ENCODE measurements at regions not wholly inside any gene's neighbourhood (a gene's known extent, or its start where the extent isn't known, plus 50 kb on each side); places are given as distances from the start of the nearest gene placed in this dataset.
"Not testable (repeated sequence)": the region's sequence is repeated elsewhere in the genome, so short reads cannot be mapped to it uniquely, and the experiment has no call there.

GRCh38 chr17:15850687-15851086, 94.2 kb upstream of the ADORA2B start:
- H3K4me1 ChIP-seq (ENCODE audit: control insufficient read depth in 2 of 2, insufficient read depth in 2 of 2, low read length in 2 of 2); H3K27me3 ChIP-seq (replicated peaks in 1 of 4; ENCODE audit: control extremely low read depth in 1 of 4, control insufficient read depth in 3 of 4, insufficient read depth in 4 of 4, low read length in 3 of 4); H3K79me2 ChIP-seq (ENCODE audit: control insufficient read depth, insufficient read depth, low read length); H3K36me3 ChIP-seq (replicated peaks in 1 of 2; ENCODE audit: control extremely low read depth in 1 of 2, control insufficient read depth in 1 of 2, extremely low read depth in 1 of 2, insufficient read depth in 2 of 2, low read length in 1 of 2); H3K4me1 Mint-ChIP-seq; H3K27ac ChIP-seq (ENCODE audit: low read length in 2 of 2); POLR2A ChIA-PET; H3K27me3 Mint-ChIP-seq; H3K9me3 Mint-ChIP-seq (ENCODE audit: insufficient read depth); H3K4me3 Mint-ChIP-seq; H3K27ac Mint-ChIP-seq; H4K20me1 ChIP-seq (ENCODE audit: control insufficient read depth, insufficient read depth, low read length, poor library complexity, severe bottlenecking); H3K4me3 ChIP-seq (ENCODE audit: control extremely low read depth in 1 of 5, extremely low read depth in 1 of 5, insufficient read depth in 1 of 5, low read depth in 2 of 5, low read length in 4 of 5); intact Hi-C loops (cut with micrococcal nuclease); DNase-seq; H3K9ac ChIP-seq (ENCODE audit: low read length); H3K9me3 ChIP-seq (ENCODE audit: control extremely low read depth in 1 of 3, control insufficient read depth in 2 of 3, insufficient read depth in 1 of 3, low read length in 2 of 3); ATAC-seq (ENCODE audit: low read depth); H3K4me2 ChIP-seq (replicated peaks; ENCODE audit: low read depth, low read length, poor library complexity, severe bottlenecking); H2AFZ ChIP-seq (ENCODE audit: insufficient read depth, low read depth, low read length, poor library complexity, severe bottlenecking): not testable (repeated sequence)
- WGBS (ENCODE audit: insufficient coverage) = no CpG with 5 or more reads among the region's 3 CpGs
- CTCF ChIA-PET = interaction anchor here (0.5 kb wide), 1 partner anchor 250 kb away, joined by 3 read pairs; no protein-coding TSS in a partner anchor

- H3K27ac Mint-ChIP-seq; H3K36me3 ChIP-seq (replicated peaks in 1 of 2; ENCODE audit: control extremely low read depth in 1 of 2, control insufficient read depth in 1 of 2, extremely low read depth in 1 of 2, insufficient read depth in 2 of 2, low read length in 1 of 2); H3K9ac ChIP-seq (ENCODE audit: low read length); ATAC-seq (ENCODE audit: low read depth); H3K79me2 ChIP-seq (ENCODE audit: control insufficient read depth, insufficient read depth, low read length); H3K4me2 ChIP-seq (replicated peaks; ENCODE audit: low read depth, low read length, poor library complexity, severe bottlenecking); H3K27me3 Mint-ChIP-seq; H3K4me1 ChIP-seq (ENCODE audit: control insufficient read depth in 2 of 2, insufficient read depth in 2 of 2, low read length in 2 of 2); CTCF ChIA-PET; POLR2A ChIA-PET; H2AFZ ChIP-seq (ENCODE audit: insufficient read depth, low read depth, low read length, poor library complexity, severe bottlenecking); H3K9me3 ChIP-seq (ENCODE audit: control extremely low read depth in 1 of 3, control insufficient read depth in 2 of 3, insufficient read depth in 1 of 3, low read length in 2 of 3); H3K4me3 ChIP-seq (ENCODE audit: control extremely low read depth in 1 of 5, extremely low read depth in 1 of 5, insufficient read depth in 1 of 5, low read depth in 2 of 5, low read length in 4 of 5); DNase-seq; H4K20me1 ChIP-seq (ENCODE audit: control insufficient read depth, insufficient read depth, low read length, poor library complexity, severe bottlenecking); H3K4me3 Mint-ChIP-seq; intact Hi-C loops (cut with micrococcal nuclease); H3K27ac ChIP-seq (ENCODE audit: low read length in 2 of 2); H3K4me1 Mint-ChIP-seq; H3K27me3 ChIP-seq (replicated peaks in 1 of 4; ENCODE audit: control extremely low read depth in 1 of 4, control insufficient read depth in 3 of 4, insufficient read depth in 4 of 4, low read length in 3 of 4); H3K9me3 Mint-ChIP-seq (ENCODE audit: insufficient read depth): not testable (repeated sequence)
- no CpG with 5 or more reads among the region's 4 CpGs for WGBS (ENCODE audit: insufficient coverage)
Observed at GRCh38 chr17:15852863-15853262, 92.1 kb upstream of the ADORA2B start.

- H3K36me3 ChIP-seq (replicated peaks in 1 of 2; ENCODE audit: control extremely low read depth in 1 of 2, control insufficient read depth in 1 of 2, extremely low read depth in 1 of 2, insufficient read depth in 2 of 2, low read length in 1 of 2); H3K27ac Mint-ChIP-seq; H3K4me1 Mint-ChIP-seq; H3K79me2 ChIP-seq (ENCODE audit: control insufficient read depth, insufficient read depth, low read length); H3K9me3 ChIP-seq (ENCODE audit: control extremely low read depth in 1 of 3, control insufficient read depth in 2 of 3, insufficient read depth in 1 of 3, low read length in 2 of 3); H3K27me3 Mint-ChIP-seq; H3K27me3 ChIP-seq (replicated peaks in 1 of 4; ENCODE audit: control extremely low read depth in 1 of 4, control insufficient read depth in 3 of 4, insufficient read depth in 4 of 4, low read length in 3 of 4); H3K9ac ChIP-seq (ENCODE audit: low read length); H4K20me1 ChIP-seq (ENCODE audit: control insufficient read depth, insufficient read depth, low read length, poor library complexity, severe bottlenecking); H3K9me3 Mint-ChIP-seq (ENCODE audit: insufficient read depth); ATAC-seq (ENCODE audit: low read depth); H3K4me1 ChIP-seq (ENCODE audit: control insufficient read depth in 2 of 2, insufficient read depth in 2 of 2, low read length in 2 of 2); H3K4me3 Mint-ChIP-seq; H3K4me2 ChIP-seq (replicated peaks; ENCODE audit: low read depth, low read length, poor library complexity, severe bottlenecking); H3K4me3 ChIP-seq (ENCODE audit: control extremely low read depth in 1 of 5, extremely low read depth in 1 of 5, insufficient read depth in 1 of 5, low read depth in 2 of 5, low read length in 4 of 5); POLR2A ChIA-PET; CTCF ChIA-PET; H3K27ac ChIP-seq (ENCODE audit: low read length in 2 of 2); DNase-seq; H2AFZ ChIP-seq (ENCODE audit: insufficient read depth, low read depth, low read length, poor library complexity, severe bottlenecking); intact Hi-C loops (cut with micrococcal nuclease): not testable (repeated sequence)
- WGBS (ENCODE audit: insufficient coverage) = no CpG with 5 or more reads among the region's 3 CpGs
Observed at GRCh38 chr17:15856191-15856590, 88.7 kb upstream of the ADORA2B start.

DNA sequence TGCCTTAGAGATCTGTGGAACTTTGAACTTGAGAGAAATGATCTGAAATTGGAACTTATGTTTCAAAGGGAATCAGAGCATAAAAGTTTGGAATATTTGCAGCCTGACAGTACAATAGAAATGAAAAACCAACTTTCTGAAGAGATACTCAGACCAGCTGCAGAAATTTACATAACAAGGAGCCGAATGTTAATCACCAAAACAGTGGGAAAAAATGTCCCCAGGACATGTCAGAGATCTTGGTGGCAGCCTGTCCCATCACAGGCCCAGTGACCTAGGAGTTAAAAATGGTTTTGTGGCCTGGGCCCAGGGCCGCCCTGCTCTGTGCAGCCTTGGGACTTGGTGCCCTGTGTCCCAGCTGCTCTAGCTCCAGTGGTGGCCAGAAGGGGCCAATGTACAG, 88.2 kb upstream of the ADORA2B start:
- H3K36me3 ChIP-seq (replicated peaks in 1 of 2; ENCODE audit: control extremely low read depth in 1 of 2, control insufficient read depth in 1 of 2, extremely low read depth in 1 of 2, insufficient read depth in 2 of 2, low read length in 1 of 2); ATAC-seq (ENCODE audit: low read depth); H3K27ac ChIP-seq (ENCODE audit: low read length in 2 of 2); H3K4me1 ChIP-seq (ENCODE audit: control insufficient read depth in 2 of 2, insufficient read depth in 2 of 2, low read length in 2 of 2); CTCF ChIA-PET; H3K4me2 ChIP-seq (replicated peaks; ENCODE audit: low read depth, low read length, poor library complexity, severe bottlenecking); intact Hi-C loops (cut with micrococcal nuclease); H4K20me1 ChIP-seq (ENCODE audit: control insufficient read depth, insufficient read depth, low read length, poor library complexity, severe bottlenecking); H3K79me2 ChIP-seq (ENCODE audit: control insufficient read depth, insufficient read depth, low read length); H3K9me3 ChIP-seq (ENCODE audit: control extremely low read depth in 1 of 3, control insufficient read depth in 2 of 3, insufficient read depth in 1 of 3, low read length in 2 of 3); H3K27ac Mint-ChIP-seq; H3K4me3 ChIP-seq (ENCODE audit: control extremely low read depth in 1 of 5, extremely low read depth in 1 of 5, insufficient read depth in 1 of 5, low read depth in 2 of 5, low read length in 4 of 5); H2AFZ ChIP-seq (ENCODE audit: insufficient read depth, low read depth, low read length, poor library complexity, severe bottlenecking); DNase-seq; H3K9me3 Mint-ChIP-seq (ENCODE audit: insufficient read depth); H3K9ac ChIP-seq (ENCODE audit: low read length); H3K4me3 Mint-ChIP-seq; H3K4me1 Mint-ChIP-seq; POLR2A ChIA-PET; H3K27me3 Mint-ChIP-seq; H3K27me3 ChIP-seq (replicated peaks in 1 of 4; ENCODE audit: control extremely low read depth in 1 of 4, control insufficient read depth in 3 of 4, insufficient read depth in 4 of 4, low read length in 3 of 4): not testable (repeated sequence)
- 80% methylated on average over 1 of the region's 2 CpGs for WGBS (ENCODE audit: insufficient coverage)
